ENCODE measurements at regions not wholly inside any gene's neighbourhood (a gene's known extent, or its start where the extent isn't known, plus 50 kb on each side); places are given as distances from the start of the nearest gene placed in this dataset.

DNA sequence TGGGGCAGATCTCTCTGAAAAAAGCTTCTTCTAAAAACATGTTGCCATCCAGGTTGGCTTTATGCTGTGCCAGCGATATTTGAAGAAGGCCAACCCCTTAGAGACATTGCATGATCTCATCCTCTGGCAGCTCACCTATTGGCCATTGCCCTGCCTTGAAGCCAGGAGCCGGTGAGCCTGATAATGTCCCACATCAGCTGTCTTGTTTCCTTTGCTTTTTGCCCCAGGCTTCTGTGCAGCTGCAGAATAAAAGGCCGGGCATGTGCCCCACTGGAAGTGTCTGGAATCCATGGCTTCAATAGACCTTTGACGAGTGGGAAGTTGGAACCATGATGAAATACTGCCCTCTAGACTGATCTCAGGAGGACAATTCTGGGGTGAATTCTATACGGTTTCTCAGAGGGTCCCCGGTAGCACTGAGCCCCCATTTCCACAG lies 523.5 kb upstream of the ZEB2 start:
- no peak overlapping the region for H3K4me3 ChIP-seq (ENCODE audit: low read depth, low read length)
- DNase-seq = no peak
- H3K36me3 ChIP-seq = no peaks in the 10 kb centered on the region
- no peak overlapping the region for H3K27ac ChIP-seq
- H3K27me3 ChIP-seq (ENCODE audit: insufficient read depth, low read depth, severe bottlenecking) = no peaks in the 10 kb centered on the region
- TF ChIP-seq, protein P1, sequence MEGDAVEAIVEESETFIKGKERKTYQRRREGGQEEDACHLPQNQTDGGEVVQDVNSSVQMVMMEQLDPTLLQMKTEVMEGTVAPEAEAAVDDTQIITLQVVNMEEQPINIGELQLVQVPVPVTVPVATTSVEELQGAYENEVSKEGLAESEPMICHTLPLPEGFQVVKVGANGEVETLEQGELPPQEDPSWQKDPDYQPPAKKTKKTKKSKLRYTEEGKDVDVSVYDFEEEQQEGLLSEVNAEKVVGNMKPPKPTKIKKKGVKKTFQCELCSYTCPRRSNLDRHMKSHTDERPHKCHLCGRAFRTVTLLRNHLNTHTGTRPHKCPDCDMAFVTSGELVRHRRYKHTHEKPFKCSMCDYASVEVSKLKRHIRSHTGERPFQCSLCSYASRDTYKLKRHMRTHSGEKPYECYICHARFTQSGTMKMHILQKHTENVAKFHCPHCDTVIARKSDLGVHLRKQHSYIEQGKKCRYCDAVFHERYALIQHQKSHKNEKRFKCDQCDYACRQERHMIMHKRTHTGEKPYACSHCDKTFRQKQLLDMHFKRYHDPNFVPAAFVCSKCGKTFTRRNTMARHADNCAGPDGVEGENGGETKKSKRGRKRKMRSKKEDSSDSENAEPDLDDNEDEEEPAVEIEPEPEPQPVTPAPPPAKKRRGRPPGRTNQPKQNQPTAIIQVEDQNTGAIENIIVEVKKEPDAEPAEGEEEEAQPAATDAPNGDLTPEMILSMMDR (IDR thresholded peaks at IDR 0.05; ENCODE audit: low read depth, low read length) = no peak
- no peaks in the 10 kb centered on the region for H3K9me3 ChIP-seq (ENCODE audit: severe bottlenecking)

DNA sequence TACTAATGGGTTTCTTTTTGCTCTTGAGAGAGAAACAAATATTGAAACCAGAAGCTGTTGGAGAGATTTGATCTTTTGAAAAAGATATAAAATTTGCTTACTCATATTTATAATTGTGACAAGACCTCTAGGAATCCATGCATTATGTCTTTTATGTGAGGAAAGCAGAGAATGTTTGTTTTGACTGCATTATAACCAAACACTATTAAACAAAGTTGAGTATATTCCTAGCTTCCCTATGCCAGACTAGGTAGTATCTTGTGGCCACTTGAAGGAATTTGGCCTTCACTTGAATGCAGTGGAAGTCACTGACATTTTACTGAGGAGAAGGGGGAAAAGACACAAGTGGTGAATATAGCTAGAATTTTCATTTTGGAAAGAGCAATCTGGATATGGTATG lies 521.8 kb upstream of the ZEB2 start:
- H3K9me3 ChIP-seq (ENCODE audit: severe bottlenecking) = no peaks in the 10 kb centered on the region
- H3K4me3 ChIP-seq (ENCODE audit: low read depth, low read length) = no peak overlapping the region
- DNase-seq = no peak
- no peaks in the 10 kb centered on the region for H3K27me3 ChIP-seq (ENCODE audit: insufficient read depth, low read depth, severe bottlenecking)
- no peaks in the 10 kb centered on the region for H3K36me3 ChIP-seq
- TF ChIP-seq, protein P1 (IDR thresholded peaks at IDR 0.05; ENCODE audit: low read depth, low read length) = no peak
- H3K27ac ChIP-seq = no peak overlapping the region

DNA sequence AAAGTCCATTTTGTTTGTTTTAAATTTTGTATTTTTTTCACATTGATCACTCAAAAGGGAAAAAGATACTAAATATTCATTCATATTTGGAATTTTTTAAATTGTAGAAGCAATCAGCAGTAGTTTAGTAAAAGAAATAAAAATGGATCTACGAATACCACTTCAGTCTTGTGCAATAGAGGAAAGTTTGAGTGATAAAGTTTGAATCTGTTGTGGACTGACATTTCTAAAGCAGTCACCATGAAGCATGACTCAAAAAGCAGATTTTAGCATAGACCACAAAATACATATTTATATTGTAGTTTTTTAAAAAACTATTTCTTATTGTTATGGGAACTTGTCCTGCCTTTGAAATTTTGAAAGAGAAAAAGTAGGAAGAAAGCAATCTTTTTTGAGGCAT lies 520.5 kb upstream of the ZEB2 start:
- TF ChIP-seq, protein P1 (IDR thresholded peaks at IDR 0.05; ENCODE audit: low read depth, low read length) = no peak
- no peaks in the 10 kb centered on the region for H3K27me3 ChIP-seq (ENCODE audit: insufficient read depth, low read depth, severe bottlenecking)
- no peak overlapping the region for H3K27ac ChIP-seq
- no peaks in the 10 kb centered on the region for H3K9me3 ChIP-seq (ENCODE audit: severe bottlenecking)
- H3K4me3 ChIP-seq (ENCODE audit: low read depth, low read length) = no peak overlapping the region
- DNase-seq = no peak
- H3K36me3 ChIP-seq = no peaks in the 10 kb centered on the region

DNA sequence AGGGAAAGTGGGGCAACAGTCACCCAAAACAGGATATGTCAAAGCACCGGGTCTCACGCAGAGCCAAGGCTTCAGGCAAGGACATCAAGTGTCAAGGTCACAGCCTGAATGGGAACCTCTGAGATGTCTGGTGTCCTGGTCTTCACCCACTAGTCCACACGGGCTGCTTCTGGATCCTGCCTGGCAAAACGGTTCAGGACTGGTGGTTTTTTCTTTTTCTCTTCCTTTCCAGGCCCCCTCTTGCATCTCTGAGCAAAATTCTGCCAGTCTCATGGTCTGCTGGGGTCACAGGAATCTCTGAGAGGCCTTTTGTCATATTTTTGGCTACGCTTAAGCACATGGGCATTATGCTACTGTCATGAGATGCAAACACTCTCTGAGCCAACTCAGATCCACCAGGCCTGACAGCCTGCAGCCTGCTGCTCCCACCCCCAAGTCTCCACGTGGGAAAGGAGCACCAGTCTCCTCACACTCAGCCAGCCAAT lies 518.2 kb upstream of the ZEB2 start:
- Histone ChIP-seq H3K4me3 (ENCODE audit: low read depth, low read length) (no peak overlapping the region), H3K27me3 (ENCODE audit: insufficient read depth, low read depth, severe bottlenecking) (no peaks in the 10 kb centered on the region), H3K27ac (no peak overlapping the region), H3K9me3 (ENCODE audit: severe bottlenecking) (no peaks in the 10 kb centered on the region), H3K36me3 (no peaks in the 10 kb centered on the region)
- TF ChIP-seq, protein P1 (IDR thresholded peaks at IDR 0.05; ENCODE audit: low read depth, low read length) = no peak
- no peak for DNase-seq

DNA sequence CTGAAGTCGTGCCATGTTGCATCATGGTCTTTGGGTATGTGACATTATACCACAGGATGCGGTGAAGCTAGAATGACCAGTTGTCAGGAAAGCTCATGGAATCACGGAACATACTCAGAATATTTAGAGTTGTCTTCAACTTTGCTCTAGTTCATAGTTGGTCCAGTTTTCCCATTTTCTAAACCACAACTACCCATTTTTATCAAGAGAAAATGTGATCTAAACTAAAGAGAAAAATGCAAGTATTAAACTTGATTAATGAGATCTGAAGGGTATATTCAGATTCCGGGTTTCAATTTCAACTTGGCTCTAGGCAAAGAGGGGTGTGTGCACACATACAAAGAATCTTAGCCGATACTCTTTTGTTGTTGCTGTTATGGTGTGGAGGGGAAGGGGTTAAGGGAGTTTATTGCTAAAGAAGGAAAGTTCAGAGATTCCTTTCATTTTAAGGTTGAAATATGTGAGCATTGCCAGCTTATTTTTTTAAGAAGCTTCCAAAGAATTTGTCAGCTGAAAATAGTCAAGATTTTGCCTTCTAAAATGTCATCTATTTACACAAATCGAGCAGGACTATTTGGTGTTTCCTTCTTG lies 516.6 kb upstream of the ZEB2 start:
- no peaks in the 10 kb centered on the region for H3K9me3 ChIP-seq (ENCODE audit: severe bottlenecking)
- no peaks in the 10 kb centered on the region for H3K36me3 ChIP-seq
- TF ChIP-seq, protein P1 (IDR thresholded peaks at IDR 0.05; ENCODE audit: low read depth, low read length) = no peak
- no peak overlapping the region for H3K27ac ChIP-seq
- no peaks in the 10 kb centered on the region for H3K27me3 ChIP-seq (ENCODE audit: insufficient read depth, low read depth, severe bottlenecking)
- no peak for DNase-seq
- no peak overlapping the region for H3K4me3 ChIP-seq (ENCODE audit: low read depth, low read length)

DNA sequence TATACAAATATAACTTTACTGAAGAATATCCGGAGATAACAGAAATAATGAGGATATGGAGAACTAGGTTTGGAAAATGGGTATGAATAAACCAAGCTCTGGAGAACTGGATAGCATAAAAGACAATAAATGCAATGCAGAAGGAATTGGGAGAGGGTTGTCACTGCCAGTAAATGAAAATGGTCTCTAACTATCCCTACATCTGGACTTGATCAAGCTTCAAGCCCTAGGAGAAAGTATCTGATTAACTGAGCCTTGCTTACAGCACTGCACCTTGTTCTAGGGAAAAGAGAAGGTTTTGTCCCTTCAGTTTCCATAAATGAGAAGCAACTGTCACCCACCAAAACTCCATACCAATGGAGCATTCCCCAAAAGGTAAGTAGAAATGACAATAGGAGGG lies 514.6 kb upstream of the ZEB2 start:
- Histone ChIP-seq H3K36me3 (no peaks in the 10 kb centered on the region), H3K27me3 (ENCODE audit: insufficient read depth, low read depth, severe bottlenecking) (no peaks in the 10 kb centered on the region), H3K4me3 (ENCODE audit: low read depth, low read length) (no peak overlapping the region), H3K27ac (no peak overlapping the region), H3K9me3 (ENCODE audit: severe bottlenecking) (no peaks in the 10 kb centered on the region)
- no peak for DNase-seq
- TF ChIP-seq, protein P1 (IDR thresholded peaks at IDR 0.05; ENCODE audit: low read depth, low read length) = no peak

All from WERI-Rb-1 (cell line).